ENCODE measurements at regions not wholly inside any gene's neighbourhood (a gene's known extent, or its start where the extent isn't known, plus 50 kb on each side); places are given as distances from the start of the nearest gene placed in this dataset.

DNA sequence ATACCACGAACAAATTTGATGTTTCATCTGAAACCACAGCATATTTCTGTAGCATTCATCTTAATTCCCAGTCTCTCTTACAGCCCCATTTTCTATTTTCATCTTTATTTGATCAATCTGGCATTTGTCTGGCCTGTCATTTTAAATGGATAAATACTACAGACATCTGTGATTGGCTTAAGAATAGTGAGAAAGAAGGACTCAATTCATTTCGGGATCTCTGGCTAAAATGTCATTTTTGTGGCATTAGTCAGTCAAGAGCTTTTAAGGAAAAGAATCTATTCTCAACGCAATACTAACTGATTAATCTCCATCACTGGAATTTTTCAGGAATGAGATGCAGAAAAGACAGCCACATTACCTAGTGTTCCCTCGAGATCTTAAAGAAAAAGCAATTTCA, 585.9 kb downstream of the IRS1 start:
- ATAC-seq (ENCODE audit: insufficient read depth, low FRiP score) (no peak), DNase-seq (no peak)
- no peaks in the 10 kb centered on the region for H3K36me3 ChIP-seq (ENCODE audit: control insufficient read depth in 4 of 4, insufficient read depth in 4 of 4, low read length in 4 of 4)
- H3K4me3 ChIP-seq = no peak overlapping the region
- H3K27ac ChIP-seq (ENCODE audit: low read depth in 1 of 2, low read length in 1 of 2) = no peak overlapping the region
- peaks cover 0 to 9% (median 5%) of the 10 kb centered on the region in 5 donors for H3K4me1 ChIP-seq (ENCODE audit: control insufficient read depth in 5 of 5, insufficient read depth in 5 of 5, low read length in 5 of 5)
- H3K27me3 ChIP-seq (ENCODE audit: control insufficient read depth in 3 of 3, insufficient read depth in 3 of 3, low read length in 2 of 3) = no peaks in the 10 kb centered on the region
- H3K9me3 ChIP-seq (ENCODE audit: control insufficient read depth in 4 of 4, insufficient read depth in 3 of 4, low read length in 3 of 4) = no peaks in the 10 kb centered on the region
- no peak for TF ChIP-seq CTCF (IDR thresholded peaks at IDR 0.05; ENCODE audit: control extremely low read depth, extremely low read depth)
- 73 to 83% methylated on average over 4 of the region's 4 CpGs for WGBS, 2 donors
- H3K9ac ChIP-seq (ENCODE audit: insufficient read depth in 1 of 2, low read length in 2 of 2) = no peak overlapping the region

GRCh38 chr2:226211439-226211838, 588.2 kb downstream of the IRS1 start:
- no peak for TF ChIP-seq CTCF (IDR thresholded peaks at IDR 0.05; ENCODE audit: control extremely low read depth, extremely low read depth)
- no peaks in the 10 kb centered on the region for H3K27me3 ChIP-seq (ENCODE audit: control insufficient read depth in 3 of 3, insufficient read depth in 3 of 3, low read length in 2 of 3)
- ATAC-seq (ENCODE audit: insufficient read depth, low FRiP score) (no peak), DNase-seq (peak; percentile 56 to 91 (median 86))
- H3K27ac ChIP-seq (ENCODE audit: low read depth in 1 of 2, low read length in 1 of 2) = no peak overlapping the region
- no peaks in the 10 kb centered on the region for H3K9me3 ChIP-seq (ENCODE audit: control insufficient read depth in 4 of 4, insufficient read depth in 3 of 4, low read length in 3 of 4)
- 40 to 78% methylated on average over 1 of the region's 1 CpG for WGBS, 2 donors
- no peak overlapping the region for H3K9ac ChIP-seq (ENCODE audit: insufficient read depth in 1 of 2, low read length in 2 of 2)
- no peak overlapping the region for H3K4me3 ChIP-seq
- H3K36me3 ChIP-seq (ENCODE audit: control insufficient read depth in 4 of 4, insufficient read depth in 4 of 4, low read length in 4 of 4) = no peaks in the 10 kb centered on the region
- H3K4me1 ChIP-seq (ENCODE audit: control insufficient read depth in 5 of 5, insufficient read depth in 5 of 5, low read length in 5 of 5) = peaks cover 0 to 9% (median 5%) of the 10 kb centered on the region in 5 donors

- H3K9ac ChIP-seq (ENCODE audit: insufficient read depth in 1 of 2, low read length in 2 of 2) = no peak overlapping the region
- peaks cover 0 to 5% (median 4%) of the 10 kb centered on the region in 5 donors for H3K4me1 ChIP-seq (ENCODE audit: control insufficient read depth in 5 of 5, insufficient read depth in 5 of 5, low read length in 5 of 5)
- H3K4me3 ChIP-seq = no peak overlapping the region
- no peaks in the 10 kb centered on the region for H3K36me3 ChIP-seq (ENCODE audit: control insufficient read depth in 4 of 4, insufficient read depth in 4 of 4, low read length in 4 of 4)
- no peak for DNase-seq
- H3K27me3 ChIP-seq (ENCODE audit: control insufficient read depth in 3 of 3, insufficient read depth in 3 of 3, low read length in 2 of 3) = no peaks in the 10 kb centered on the region
- no peak for ATAC-seq (ENCODE audit: insufficient read depth, low FRiP score)
- 52 to 83% methylated on average over 2 of the region's 2 CpGs for WGBS, 2 donors
- no peaks in the 10 kb centered on the region for H3K9me3 ChIP-seq (ENCODE audit: control insufficient read depth in 4 of 4, insufficient read depth in 3 of 4, low read length in 3 of 4)
- no peak for TF ChIP-seq CTCF (IDR thresholded peaks at IDR 0.05; ENCODE audit: control extremely low read depth, extremely low read depth)
- H3K27ac ChIP-seq (ENCODE audit: low read depth in 1 of 2, low read length in 1 of 2) = no peak overlapping the region
Observed at GRCh38 chr2:226208726-226209125, 590.9 kb downstream of the IRS1 start.

DNA sequence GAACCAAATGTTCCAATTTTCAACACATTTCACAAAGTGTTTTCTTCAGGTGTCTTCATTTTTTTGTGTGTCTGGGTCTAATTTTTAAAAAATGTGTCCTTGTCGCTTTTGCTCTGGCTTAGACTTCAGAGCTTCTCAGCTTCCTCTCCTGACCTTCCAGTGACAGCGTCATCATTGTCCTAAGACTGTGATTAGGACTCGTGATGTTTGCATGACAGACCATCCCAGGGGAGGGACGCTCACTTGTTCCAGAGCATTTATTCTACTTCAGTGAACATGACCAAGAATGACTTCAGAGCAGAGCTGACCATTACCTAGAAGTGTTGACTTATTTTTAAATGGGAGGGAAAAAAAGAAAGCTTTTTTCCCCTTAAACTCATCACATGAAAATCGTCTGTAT, 591.9 kb downstream of the IRS1 start:
- WGBS, 2 donors = 79 to 90% methylated on average over 5 of the region's 5 CpGs
- H3K4me1 ChIP-seq (ENCODE audit: control insufficient read depth in 5 of 5, insufficient read depth in 5 of 5, low read length in 5 of 5) = peaks cover 0 to 5% (median 4%) of the 10 kb centered on the region in 5 donors
- no peak for DNase-seq
- no peak overlapping the region for H3K4me3 ChIP-seq
- ATAC-seq (ENCODE audit: insufficient read depth, low FRiP score) = no peak
- H3K36me3 ChIP-seq (ENCODE audit: control insufficient read depth in 4 of 4, insufficient read depth in 4 of 4, low read length in 4 of 4) = no peaks in the 10 kb centered on the region
- H3K27ac ChIP-seq (ENCODE audit: low read depth in 1 of 2, low read length in 1 of 2) = no peak overlapping the region
- H3K27me3 ChIP-seq (ENCODE audit: control insufficient read depth in 3 of 3, insufficient read depth in 3 of 3, low read length in 2 of 3) = no peaks in the 10 kb centered on the region
- H3K9ac ChIP-seq (ENCODE audit: insufficient read depth in 1 of 2, low read length in 2 of 2) = no peak overlapping the region
- no peak for TF ChIP-seq CTCF (IDR thresholded peaks at IDR 0.05; ENCODE audit: control extremely low read depth, extremely low read depth)
- H3K9me3 ChIP-seq (ENCODE audit: control insufficient read depth in 4 of 4, insufficient read depth in 3 of 4, low read length in 3 of 4) = no peaks in the 10 kb centered on the region

All from lung (tissue), 11 donors.